ENCODE measurements at regions not wholly inside any gene's neighbourhood (a gene's known extent, or its start where the extent isn't known, plus 50 kb on each side); places are given as distances from the start of the nearest gene placed in this dataset.
"Not testable (repeated sequence)": the region's sequence is repeated elsewhere in the genome, so short reads cannot be mapped to it uniquely, and the experiment has no call there.

GRCh38 chr4:97317201-97317600, 826.1 kb downstream of the STPG2 start:
- H3K4me3 ChIP-seq (ENCODE audit: low read depth, low read length) = no peak overlapping the region
- TF ChIP-seq CTCF (IDR thresholded peaks at IDR 0.05; ENCODE audit: insufficient read depth, low read length) = no peak
- DNase-seq (ENCODE audit: low read depth) = no peak

- no peak for TF ChIP-seq CTCF (IDR thresholded peaks at IDR 0.05; ENCODE audit: insufficient read depth, low read length)
- H3K4me3 ChIP-seq (ENCODE audit: low read depth, low read length) = no peak overlapping the region
- no peak for DNase-seq (ENCODE audit: low read depth)
Measured at GRCh38 chr4:97317671-97318070, 825.6 kb downstream of the STPG2 start.

- not testable (repeated sequence) for H3K4me3 ChIP-seq (ENCODE audit: low read depth, low read length); DNase-seq (ENCODE audit: low read depth)
Measured at GRCh38 chr4:97325751-97326150, 817.5 kb downstream of the STPG2 start.

- no peak overlapping the region for H3K4me3 ChIP-seq (ENCODE audit: low read depth, low read length)
- no peak for TF ChIP-seq CTCF (IDR thresholded peaks at IDR 0.05; ENCODE audit: insufficient read depth, low read length)
- DNase-seq (ENCODE audit: low read depth) = no peak
Measured at GRCh38 chr4:97330917-97331316, 812.4 kb downstream of the STPG2 start.

GRCh38 chr4:97334348-97334747, 808.9 kb downstream of the STPG2 start:
- no peak for TF ChIP-seq CTCF (IDR thresholded peaks at IDR 0.05; ENCODE audit: insufficient read depth, low read length)
- H3K4me3 ChIP-seq (ENCODE audit: low read depth, low read length) = no peak overlapping the region
- DNase-seq (ENCODE audit: low read depth) = no peak

GRCh38 chr4:97349468-97350186, 793.6 kb downstream of the STPG2 start:
- TF ChIP-seq CTCF (IDR thresholded peaks at IDR 0.05; ENCODE audit: insufficient read depth, low read length) = no peak
- no peak overlapping the region for H3K4me3 ChIP-seq (ENCODE audit: low read depth, low read length)
- DNase-seq (ENCODE audit: low read depth) = no peak

GRCh38 chr4:97353876-97354275, 789.4 kb downstream of the STPG2 start:
- no peak for DNase-seq (ENCODE audit: low read depth)
- TF ChIP-seq CTCF (IDR thresholded peaks at IDR 0.05; ENCODE audit: insufficient read depth, low read length) = no peak
- H3K4me3 ChIP-seq (ENCODE audit: low read depth, low read length) = no peak overlapping the region

All from fibroblast of the aortic adventitia (primary cell).